Stromal cell of bone marrow (primary cell): ENCODE measurements at regions not wholly inside any gene's neighbourhood (a gene's known extent, or its start where the extent isn't known, plus 50 kb on each side); places are given as distances from the start of the nearest gene placed in this dataset.

Source experiments
- DNase-seq: peaks from one replicate; pipeline ENCODE4 v3.0.0-alpha.2; 2012; ENCODE audit warnings: low read depth

GRCh38 chr14:85390236-85390635, 139.7 kb upstream of the FLRT2 start:
- DNase-seq = no peak

GRCh38 chr14:85391455-85391854, 138.5 kb upstream of the FLRT2 start:
- DNase-seq = no peak

- no peak for DNase-seq
Observed at GRCh38 chr14:85391892-85392291, 138.1 kb upstream of the FLRT2 start.

- DNase-seq = no peak
Observed at GRCh38 chr14:85399186-85399585, 130.8 kb upstream of the FLRT2 start.

- DNase-seq = no peak
Observed at GRCh38 chr14:85400678-85401077, 129.3 kb upstream of the FLRT2 start.

GRCh38 chr14:85401384-85401783, 128.6 kb upstream of the FLRT2 start:
- no peak for DNase-seq

- DNase-seq = no peak
Observed at GRCh38 chr14:85402569-85403162, 127.3 kb upstream of the FLRT2 start.

- DNase-seq = no peak
Observed at GRCh38 chr14:85409481-85410210, 120.3 kb upstream of the FLRT2 start.

- DNase-seq = no peak
Observed at GRCh38 chr14:85412756-85413155, 117.2 kb upstream of the FLRT2 start.

GRCh38 chr14:85413836-85414526, 116.0 kb upstream of the FLRT2 start:
- DNase-seq = no peak

GRCh38 chr14:85415015-85415712, 114.8 kb upstream of the FLRT2 start:
- DNase-seq = peak; percentile 82

- no peak for DNase-seq
Observed at GRCh38 chr14:85416771-85417170, 113.2 kb upstream of the FLRT2 start.

GRCh38 chr14:85417396-85417795, 112.5 kb upstream of the FLRT2 start:
- DNase-seq = no peak

GRCh38 chr14:85418721-85419120, 111.2 kb upstream of the FLRT2 start:
- DNase-seq = no peak

GRCh38 chr14:85420278-85420677, 109.7 kb upstream of the FLRT2 start:
- no peak for DNase-seq

- DNase-seq = no peak
Observed at GRCh38 chr14:85420707-85421106, 109.2 kb upstream of the FLRT2 start.

- peak; percentile 75 for DNase-seq
Observed at GRCh38 chr14:85421186-85421877, 108.6 kb upstream of the FLRT2 start.

GRCh38 chr14:85423889-85424288, 106.1 kb upstream of the FLRT2 start:
- no peak for DNase-seq

GRCh38 chr14:85425507-85425906, 104.4 kb upstream of the FLRT2 start:
- no peak for DNase-seq

- no peak for DNase-seq
Observed at GRCh38 chr14:85426068-85426935, 103.6 kb upstream of the FLRT2 start.

- no peak for DNase-seq
Observed at GRCh38 chr14:85428926-85429325, 101.0 kb upstream of the FLRT2 start.
